Mesenchymal stem cell (in vitro differentiated cells and primary cell): ENCODE measurements at regions not wholly inside any gene's neighbourhood (a gene's known extent, or its start where the extent isn't known, plus 50 kb on each side); places are given as distances from the start of the nearest gene placed in this dataset.

Source experiments
- DNase-seq: peaks from one replicate; pipeline ENCODE4 v3.0.0-alpha.2; 2013
- H2AFZ ChIP-seq: one replicate; pipeline ENCODE4 v1.6.1; 2013; ENCODE audit warnings: low read depth, mild to moderate bottlenecking, control low read depth, inconsistent platforms, low read length, moderate library complexity
- H2AK5ac ChIP-seq: 2 replicates; pipeline ENCODE4 v1.6.1; 2013; ENCODE audit warnings: low read length, moderate library complexity, mild to moderate bottlenecking, inconsistent platforms; ENCODE audit not compliant: severe bottlenecking
- H2BK120ac ChIP-seq: one replicate; pipeline ENCODE4 v1.6.1; 2013; ENCODE audit warnings: low read depth, mild to moderate bottlenecking, inconsistent platforms, low read length, moderate library complexity
- H2BK12ac ChIP-seq, 2 experiments: one replicate each; pipeline ENCODE4 v1.6.1; 2013; ENCODE audit warnings: inconsistent platforms in 2 of 2, low read length in 2 of 2, mild to moderate bottlenecking in 2 of 2, moderate library complexity in 2 of 2, control low read depth in 1 of 2
- H2BK15ac ChIP-seq: one replicate; pipeline ENCODE4 v1.6.1; 2013; ENCODE audit warnings: mild to moderate bottlenecking, low read depth, inconsistent platforms; ENCODE audit not compliant: poor library complexity, severe bottlenecking
- H2BK5ac ChIP-seq: 2 replicates; pipeline ENCODE4 v1.6.1; 2013; ENCODE audit warnings: low read depth, mild to moderate bottlenecking, low read length, control low read depth, inconsistent platforms; ENCODE audit not compliant: poor library complexity, severe bottlenecking
- H3K14ac ChIP-seq, 2 experiments: one replicate each; pipeline ENCODE4 v1.6.1; 2013; ENCODE audit warnings: inconsistent platforms in 2 of 2, low read length in 2 of 2, control low read depth in 1 of 2, mild to moderate bottlenecking in 1 of 2, moderate library complexity in 1 of 2
- H3K18ac ChIP-seq, 2 experiments: one replicate each; pipeline ENCODE4 v1.6.1; 2013; ENCODE audit warnings: inconsistent platforms in 2 of 2, low read length in 2 of 2, control low read depth in 1 of 2, low read depth in 1 of 2, mild to moderate bottlenecking in 1 of 2
- H3K23ac ChIP-seq, 2 experiments: one replicate each; pipeline ENCODE4 v1.6.1; 2013; ENCODE audit warnings: inconsistent platforms in 2 of 2, low read length in 2 of 2, mild to moderate bottlenecking in 2 of 2, moderate library complexity in 2 of 2, control low read depth in 1 of 2
- H3K27ac ChIP-seq: 2 replicates; pipeline ENCODE4 v1.5.1; 2013; ENCODE audit warnings: mild to moderate bottlenecking, moderate library complexity, low read length, control low read depth, inconsistent platforms; ENCODE audit not compliant: poor library complexity, severe bottlenecking
- H3K27me3 ChIP-seq, 2 experiments: 2 replicates each; pipeline versions ENCODE4 v1.6.1 to v1.7.0; 2013; ENCODE audit warnings: low read length in 2 of 2, mild to moderate bottlenecking in 2 of 2, moderate library complexity in 2 of 2, control low read depth in 1 of 2, inconsistent platforms in 1 of 2; ENCODE audit not compliant: control insufficient read depth in 1 of 2, insufficient read depth in 1 of 2
- H3K36me3 ChIP-seq, 2 experiments: 2 replicates each; pipeline versions ENCODE4 v1.6.1 to v1.7.0; 2013; ENCODE audit warnings: low read length in 2 of 2, control low read depth in 1 of 2, inconsistent platforms in 1 of 2, low read depth in 1 of 2, mild to moderate bottlenecking in 1 of 2; ENCODE audit not compliant: insufficient read depth in 2 of 2, control insufficient read depth in 1 of 2
- H3K4ac ChIP-seq, 2 experiments: one replicate each; pipeline ENCODE4 v1.6.1; 2013; ENCODE audit warnings: inconsistent platforms in 2 of 2, low read length in 2 of 2, mild to moderate bottlenecking in 2 of 2, moderate library complexity in 2 of 2, control low read depth in 1 of 2, low read depth in 1 of 2
- H3K4me1 ChIP-seq: 2 replicates; pipeline ENCODE4 v1.6.1; 2013; ENCODE audit warnings: low read depth, low read length, control low read depth; ENCODE audit not compliant: control insufficient read depth, insufficient read depth
- H3K4me2 ChIP-seq: 2 replicates; pipeline ENCODE4 v1.6.1; 2013; ENCODE audit warnings: low read length, mild to moderate bottlenecking, inconsistent platforms; ENCODE audit not compliant: poor library complexity, severe bottlenecking
- H3K4me3 ChIP-seq, 2 experiments: 2 replicates each; pipeline versions ENCODE4 v1.5.1 to v1.7.0; 2013; ENCODE audit warnings: low read length in 2 of 2, mild to moderate bottlenecking in 2 of 2, control low read depth in 1 of 2, low read depth in 1 of 2; ENCODE audit not compliant: insufficient read depth in 1 of 2
- H3K79me1 ChIP-seq: replicated peaks from 2 replicates; pipeline ENCODE4 v1.6.1; 2013; ENCODE audit warnings: mild to moderate bottlenecking, control low read depth, low read length, inconsistent platforms; ENCODE audit not compliant: poor library complexity, severe bottlenecking
- H3K9ac ChIP-seq: 2 replicates; pipeline ENCODE4 v1.7.0; 2013; ENCODE audit warnings: mild to moderate bottlenecking, low read length, moderate library complexity
- H3K9me3 ChIP-seq: 2 replicates; pipeline ENCODE4 v1.7.0; 2013; ENCODE audit warnings: mild to moderate bottlenecking, low read length; ENCODE audit not compliant: control insufficient read depth
- H4K8ac ChIP-seq: one replicate; pipeline ENCODE4 v1.6.1; 2013; ENCODE audit warnings: inconsistent platforms, mild to moderate bottlenecking, low read length, moderate library complexity
- H4K91ac ChIP-seq: one replicate; pipeline ENCODE4 v1.6.1; 2013; ENCODE audit warnings: mild to moderate bottlenecking, low read length, inconsistent platforms
- WGBS: methylation state at CpG from one replicate; pipeline ENCODE4 v1.1.7; 2013; ENCODE audit warnings: mixed read lengths; 5-methylcytosine and 5-hydroxymethylcytosine counted together

- H3K23ac ChIP-seq, result no peak overlapping the region
- no peak overlapping the region for H2BK12ac ChIP-seq
- no peaks in the 10 kb centered on the region for H3K79me1 ChIP-seq
- no peak overlapping the region for H4K91ac ChIP-seq
- H3K9me3 ChIP-seq, result no peaks in the 10 kb centered on the region
- no peak overlapping the region for H2AK5ac ChIP-seq
- no peak overlapping the region for H3K9ac ChIP-seq
- no peak overlapping the region for H3K18ac ChIP-seq
- no peak overlapping the region for H2BK5ac ChIP-seq
- no peaks in the 10 kb centered on the region for H3K36me3 ChIP-seq
- H3K4me1 ChIP-seq, result no peaks in the 10 kb centered on the region
- no peak overlapping the region for H3K27ac ChIP-seq
- H2BK15ac ChIP-seq, result no peak overlapping the region
- H3K4me3 ChIP-seq, result no peak overlapping the region
- no peak for DNase-seq
- H3K14ac ChIP-seq, result no peak overlapping the region
- no peak overlapping the region for H2BK120ac ChIP-seq
- 49% methylated on average over 2 of the region's 3 CpGs for WGBS
- no peaks in the 10 kb centered on the region for H3K27me3 ChIP-seq
- no peak overlapping the region for H4K8ac ChIP-seq
- H3K4me2 ChIP-seq, result no peak overlapping the region
- no peak overlapping the region for H3K4ac ChIP-seq
- no peak overlapping the region for H2AFZ ChIP-seq
Measured at GRCh38 chr1:4970532-4970931, 316.1 kb downstream of the AJAP1 start.

GRCh38 chr1:4969556-4970129, 315.2 kb downstream of the AJAP1 start:
- no peaks in the 10 kb centered on the region for H3K9me3 ChIP-seq
- no peak overlapping the region for H3K18ac ChIP-seq
- 77% methylated on average over 4 of the region's 4 CpGs for WGBS
- no peak for DNase-seq
- H3K14ac ChIP-seq, result no peak overlapping the region
- no peak overlapping the region for H3K4me3 ChIP-seq
- H2AK5ac ChIP-seq, result no peak overlapping the region
- H3K27me3 ChIP-seq, result no peaks in the 10 kb centered on the region
- no peaks in the 10 kb centered on the region for H3K36me3 ChIP-seq
- no peaks in the 10 kb centered on the region for H3K4me1 ChIP-seq
- no peaks in the 10 kb centered on the region for H3K79me1 ChIP-seq
- no peak overlapping the region for H2BK5ac ChIP-seq
- no peak overlapping the region for H3K27ac ChIP-seq
- no peak overlapping the region for H2BK15ac ChIP-seq
- no peak overlapping the region for H2BK120ac ChIP-seq
- no peak overlapping the region for H3K4ac ChIP-seq
- H4K91ac ChIP-seq, result no peak overlapping the region
- H2AFZ ChIP-seq, result no peak overlapping the region
- H3K4me2 ChIP-seq, result no peak overlapping the region
- H3K9ac ChIP-seq, result no peak overlapping the region
- no peak overlapping the region for H4K8ac ChIP-seq
- H2BK12ac ChIP-seq, result no peak overlapping the region
- no peak overlapping the region for H3K23ac ChIP-seq

DNA sequence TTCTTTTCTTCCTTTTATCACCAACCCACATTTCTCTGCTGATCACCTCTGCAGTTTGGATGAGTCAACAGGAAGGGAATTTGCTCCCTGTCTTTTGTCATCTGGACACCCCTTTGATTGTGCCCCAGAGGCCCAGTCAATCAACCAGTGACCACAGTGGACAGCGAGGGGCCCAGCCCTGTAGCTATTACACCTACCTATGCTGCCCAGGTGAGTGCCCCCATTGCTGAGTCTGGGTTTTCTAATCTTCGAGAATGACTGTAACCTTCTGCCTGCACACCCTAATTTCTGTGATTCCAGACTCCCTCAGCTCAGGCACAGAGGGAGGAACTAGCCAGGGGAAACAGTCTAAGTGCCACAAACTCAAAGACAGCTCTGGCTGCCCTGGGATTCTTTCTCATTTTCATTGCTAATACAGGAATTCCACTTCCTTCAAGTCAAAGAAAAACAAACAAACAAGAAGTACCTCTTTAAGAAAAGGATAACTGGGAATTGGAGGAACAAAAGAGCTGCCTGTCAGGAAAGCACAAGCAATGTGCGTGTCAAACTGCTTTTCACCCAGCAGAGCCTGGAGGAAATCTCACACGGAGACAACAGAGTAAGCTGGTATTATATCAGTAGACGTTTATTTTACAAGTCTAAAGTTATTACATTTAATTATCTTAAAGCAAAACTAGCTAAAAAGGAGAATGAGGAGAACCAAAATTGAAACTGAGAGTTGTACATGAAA, 311.1 kb downstream of the AJAP1 start:
- Histone ChIP-seq H3K79me1 (no peaks in the 10 kb centered on the region), H3K4ac (no peak overlapping the region), H2BK120ac (no peak overlapping the region), H3K23ac (no peak overlapping the region), H3K18ac (no peak overlapping the region), H3K4me3 (no peak overlapping the region), H3K4me2 (no peak overlapping the region), H2AK5ac (no peak overlapping the region), H3K14ac (no peak overlapping the region), H3K4me1 (no peaks in the 10 kb centered on the region), H3K9me3 (no peaks in the 10 kb centered on the region), H2BK15ac (no peak overlapping the region), H2BK12ac (no peak overlapping the region), H2AFZ (no peak overlapping the region), H3K36me3 (no peaks in the 10 kb centered on the region), H3K27ac (no peak overlapping the region), H3K9ac (no peak overlapping the region), H3K27me3 (no peaks in the 10 kb centered on the region), H2BK5ac (no peak overlapping the region), H4K8ac (no peak overlapping the region), H4K91ac (no peak overlapping the region)
- WGBS, result 29% methylated on average over 3 of the region's 5 CpGs
- no peak for DNase-seq

- WGBS, result 46% methylated on average over 7 of the region's 13 CpGs
- H3K9me3 ChIP-seq, result no peaks in the 10 kb centered on the region
- no peak overlapping the region for H2BK12ac ChIP-seq
- no peak overlapping the region for H2AFZ ChIP-seq
- H2BK15ac ChIP-seq, result no peak overlapping the region
- H3K27me3 ChIP-seq, result no peaks in the 10 kb centered on the region
- no peak overlapping the region for H3K23ac ChIP-seq
- H3K4ac ChIP-seq, result no peak overlapping the region
- DNase-seq, result no peak
- no peak overlapping the region for H4K91ac ChIP-seq
- no peak overlapping the region for H2BK5ac ChIP-seq
- H3K4me2 ChIP-seq, result no peak overlapping the region
- no peak overlapping the region for H3K14ac ChIP-seq
- H2BK120ac ChIP-seq, result no peak overlapping the region
- no peak overlapping the region for H3K27ac ChIP-seq
- H2AK5ac ChIP-seq, result no peak overlapping the region
- no peak overlapping the region for H4K8ac ChIP-seq
- H3K9ac ChIP-seq, result no peak overlapping the region
- H3K4me3 ChIP-seq, result no peak overlapping the region
- no peak overlapping the region for H3K18ac ChIP-seq
- H3K79me1 ChIP-seq, result no peaks in the 10 kb centered on the region
- H3K4me1 ChIP-seq, result no peaks in the 10 kb centered on the region
- H3K36me3 ChIP-seq, result no peaks in the 10 kb centered on the region
Measured at GRCh38 chr1:4964634-4965345, 310.4 kb downstream of the AJAP1 start.
